ENCODE measurements at regions not wholly inside any gene's neighbourhood (a gene's known extent, or its start where the extent isn't known, plus 50 kb on each side); places are given as distances from the start of the nearest gene placed in this dataset.

DNA sequence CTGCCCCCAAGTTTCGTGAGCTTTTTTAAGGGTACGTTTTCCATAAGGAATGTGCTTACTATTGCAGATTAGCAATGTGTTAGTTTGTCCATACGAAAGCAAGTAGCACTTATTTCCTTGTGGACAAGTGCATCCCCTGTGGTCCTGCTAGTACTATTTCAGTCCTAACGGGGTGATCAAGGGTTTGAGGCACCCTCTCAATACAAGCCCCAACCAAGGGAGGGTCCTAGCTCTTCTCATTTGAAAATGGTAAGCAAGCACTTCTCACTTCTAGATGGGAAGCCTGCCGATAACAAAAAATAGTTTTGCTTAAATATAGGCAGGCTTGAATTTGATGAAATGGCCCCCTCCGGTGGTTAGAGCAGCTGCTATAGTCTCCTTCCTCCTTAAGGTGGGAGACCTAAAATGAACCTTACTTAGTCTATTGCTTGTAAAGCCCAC is 64.0 kb upstream of the HMCN1 start:
- TF ChIP-seq, protein P1, sequence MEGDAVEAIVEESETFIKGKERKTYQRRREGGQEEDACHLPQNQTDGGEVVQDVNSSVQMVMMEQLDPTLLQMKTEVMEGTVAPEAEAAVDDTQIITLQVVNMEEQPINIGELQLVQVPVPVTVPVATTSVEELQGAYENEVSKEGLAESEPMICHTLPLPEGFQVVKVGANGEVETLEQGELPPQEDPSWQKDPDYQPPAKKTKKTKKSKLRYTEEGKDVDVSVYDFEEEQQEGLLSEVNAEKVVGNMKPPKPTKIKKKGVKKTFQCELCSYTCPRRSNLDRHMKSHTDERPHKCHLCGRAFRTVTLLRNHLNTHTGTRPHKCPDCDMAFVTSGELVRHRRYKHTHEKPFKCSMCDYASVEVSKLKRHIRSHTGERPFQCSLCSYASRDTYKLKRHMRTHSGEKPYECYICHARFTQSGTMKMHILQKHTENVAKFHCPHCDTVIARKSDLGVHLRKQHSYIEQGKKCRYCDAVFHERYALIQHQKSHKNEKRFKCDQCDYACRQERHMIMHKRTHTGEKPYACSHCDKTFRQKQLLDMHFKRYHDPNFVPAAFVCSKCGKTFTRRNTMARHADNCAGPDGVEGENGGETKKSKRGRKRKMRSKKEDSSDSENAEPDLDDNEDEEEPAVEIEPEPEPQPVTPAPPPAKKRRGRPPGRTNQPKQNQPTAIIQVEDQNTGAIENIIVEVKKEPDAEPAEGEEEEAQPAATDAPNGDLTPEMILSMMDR (IDR thresholded peaks at IDR 0.05; ENCODE audit: insufficient read depth in 1 of 2, low read depth in 1 of 2, low read length in 1 of 2, severe bottlenecking in 1 of 2, unreplicated experiment in 1 of 2), result peak; percentile 41 to 52
- Mint-ChIP-seq H3K9me3 (ENCODE audit: unreplicated experiment) (peaks cover 23% of the 10 kb centered on the region), H3K27me3 (ENCODE audit: insufficient read depth, unreplicated experiment) (no peaks in the 10 kb centered on the region), H3K27ac (ENCODE audit: unreplicated experiment) (no peak overlapping the region), H3K4me1 (ENCODE audit: low read depth, unreplicated experiment) (peaks cover 7% of the 10 kb centered on the region), H3K36me3 (ENCODE audit: insufficient read depth, unreplicated experiment) (no peaks in the 10 kb centered on the region), H3K4me3 (ENCODE audit: unreplicated experiment) (no peak overlapping the region)
- peaks cover 12% of the 10 kb centered on the region; the same call in 1 of the 2 replicates for H3K4me1 ChIP-seq
- no peak overlapping the region for H3K4me3 ChIP-seq (ENCODE audit: low read depth, low read length)
- ChIA-PET CTCF (interaction anchor here (1.1 to 2.6 kb wide), 4 partner anchors 24 to 500 kb away, joined by 4 to 16 read pairs (median 6); partner anchors contain the start of gene IVNS1ABP), POLR2A (no interaction called here)
- no peaks in the 10 kb centered on the region for H3K36me3 ChIP-seq (ENCODE audit: control insufficient read depth, insufficient read depth, low read length)
- intact Hi-C loops (cut with micrococcal nuclease; ENCODE audit: unreplicated experiment), result no loop called here
- BruUV-seq (replicated peaks), result no TSS peak
- no peaks in the 10 kb centered on the region for H3K9me3 ChIP-seq
- DNase-seq, result peak in 1 of 2 experiments; percentile 52
- H3K27me3 ChIP-seq (replicated peaks; ENCODE audit: control insufficient read depth, insufficient read depth, low read length), result no peaks in the 10 kb centered on the region

GRCh38 chr1:185668013-185668412 is 66.2 kb upstream of the HMCN1 start:
- TF ChIP-seq, protein P1 (IDR thresholded peaks at IDR 0.05; ENCODE audit: insufficient read depth in 1 of 2, low read depth in 1 of 2, low read length in 1 of 2, severe bottlenecking in 1 of 2, unreplicated experiment in 1 of 2), result no peak
- ChIA-PET POLR2A (no interaction called here), CTCF (no interaction called here)
- Mint-ChIP-seq H3K4me3 (ENCODE audit: unreplicated experiment) (no peak overlapping the region), H3K27ac (ENCODE audit: unreplicated experiment) (no peak overlapping the region), H3K36me3 (ENCODE audit: insufficient read depth, unreplicated experiment) (no peaks in the 10 kb centered on the region), H3K27me3 (ENCODE audit: insufficient read depth, unreplicated experiment) (no peaks in the 10 kb centered on the region), H3K4me1 (ENCODE audit: low read depth, unreplicated experiment) (no peaks in the 10 kb centered on the region), H3K9me3 (ENCODE audit: unreplicated experiment) (peaks cover 21% of the 10 kb centered on the region)
- H3K36me3 ChIP-seq (ENCODE audit: control insufficient read depth, insufficient read depth, low read length), result no peaks in the 10 kb centered on the region
- no peaks in the 10 kb centered on the region for H3K9me3 ChIP-seq
- H3K4me3 ChIP-seq (ENCODE audit: low read depth, low read length), result no peak overlapping the region
- H3K4me1 ChIP-seq, result no peaks in the 10 kb centered on the region
- DNase-seq, result no peak
- no peaks in the 10 kb centered on the region for H3K27me3 ChIP-seq (replicated peaks; ENCODE audit: control insufficient read depth, insufficient read depth, low read length)
- intact Hi-C loops (cut with micrococcal nuclease; ENCODE audit: unreplicated experiment), result no loop called here
- BruUV-seq (replicated peaks), result no TSS peak

- no TSS peak for BruUV-seq (replicated peaks)
- DNase-seq, result no peak
- Mint-ChIP-seq H3K4me3 (ENCODE audit: unreplicated experiment) (no peak overlapping the region), H3K4me1 (ENCODE audit: low read depth, unreplicated experiment) (no peaks in the 10 kb centered on the region), H3K27ac (ENCODE audit: unreplicated experiment) (no peak overlapping the region), H3K27me3 (ENCODE audit: insufficient read depth, unreplicated experiment) (no peaks in the 10 kb centered on the region), H3K36me3 (ENCODE audit: insufficient read depth, unreplicated experiment) (no peaks in the 10 kb centered on the region), H3K9me3 (ENCODE audit: unreplicated experiment) (peaks cover 8% of the 10 kb centered on the region)
- Histone ChIP-seq H3K9me3 (no peaks in the 10 kb centered on the region), H3K36me3 (ENCODE audit: control insufficient read depth, insufficient read depth, low read length) (no peaks in the 10 kb centered on the region), H3K27me3 (replicated peaks; ENCODE audit: control insufficient read depth, insufficient read depth, low read length) (no peaks in the 10 kb centered on the region), H3K4me1 (no peaks in the 10 kb centered on the region), H3K4me3 (ENCODE audit: low read depth, low read length) (no peak overlapping the region)
- POLR2A ChIA-PET, result no interaction called here
- intact Hi-C loops (cut with micrococcal nuclease; ENCODE audit: unreplicated experiment), result no loop called here
- CTCF ChIA-PET, result no interaction called here
- TF ChIP-seq, protein P1 (IDR thresholded peaks at IDR 0.05; ENCODE audit: insufficient read depth in 1 of 2, low read depth in 1 of 2, low read length in 1 of 2, severe bottlenecking in 1 of 2, unreplicated experiment in 1 of 2), result no peak
These were observed 67.6 kb upstream of the HMCN1 start for GRCh38 chr1:185666582-185666981.
